ENCODE measurements at regions not wholly inside any gene's neighbourhood (a gene's known extent, or its start where the extent isn't known, plus 50 kb on each side); places are given as distances from the start of the nearest gene placed in this dataset.
"Not testable (repeated sequence)": the region's sequence is repeated elsewhere in the genome, so short reads cannot be mapped to it uniquely, and the experiment has no call there.

DNA sequence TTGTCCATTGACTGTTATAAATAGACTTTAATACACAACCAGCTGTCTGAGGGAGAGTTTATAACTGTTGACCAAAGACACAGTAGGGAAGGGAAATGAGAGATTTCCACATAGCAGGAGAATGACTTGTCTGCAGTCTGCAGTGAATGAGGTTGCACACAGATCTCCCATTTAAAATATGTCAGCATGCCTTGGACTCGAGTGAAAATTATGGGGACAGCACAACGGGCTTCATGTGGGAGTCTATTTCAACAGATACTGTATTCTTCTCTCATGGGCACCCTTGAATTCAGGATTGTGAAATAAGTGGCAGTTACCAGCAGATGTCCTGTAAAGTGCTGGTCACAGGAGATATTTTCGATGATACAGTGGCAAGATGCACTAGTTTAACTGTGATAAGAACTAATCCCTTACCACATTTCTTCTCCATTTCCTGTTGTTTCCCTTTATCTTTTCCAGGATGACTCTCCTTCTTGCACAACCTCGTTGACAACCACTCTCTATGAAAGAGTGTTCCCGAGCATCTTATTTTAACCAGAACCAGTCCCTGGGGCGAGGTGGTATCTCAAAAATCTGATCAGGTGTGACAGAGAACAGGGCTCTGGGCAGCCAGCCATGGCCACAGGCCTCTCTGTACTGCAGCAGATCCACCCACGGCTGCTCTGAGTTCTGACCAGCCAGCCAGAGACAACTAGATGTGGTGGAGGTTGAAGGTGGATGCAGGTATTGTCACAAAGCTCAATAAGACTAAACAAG lies 51.5 kb upstream of the MAP3K1 start:
- peak; percentile 48 for DNase-seq (ENCODE audit: low spot score)

DNA sequence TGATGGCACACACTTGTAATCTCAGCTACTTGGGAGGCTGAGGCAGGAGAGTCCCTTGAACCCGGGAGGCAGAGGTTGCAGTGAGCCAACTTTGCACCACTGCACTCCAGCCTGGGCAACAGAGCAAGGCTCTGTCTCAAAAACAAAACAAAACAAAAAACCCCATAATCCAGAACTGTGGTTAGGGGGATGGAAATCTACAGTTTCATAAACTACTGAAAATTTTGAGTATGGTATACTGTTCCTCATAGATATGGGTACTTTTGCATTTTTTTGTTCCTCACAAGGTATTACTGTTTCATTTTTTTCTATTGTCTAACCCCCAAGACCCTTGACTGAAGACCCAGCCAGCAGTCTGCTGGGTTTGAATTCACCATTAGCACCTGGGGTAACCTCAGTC lies 52.2 kb upstream of the MAP3K1 start:
- no peak for DNase-seq (ENCODE audit: low spot score)

DNA sequence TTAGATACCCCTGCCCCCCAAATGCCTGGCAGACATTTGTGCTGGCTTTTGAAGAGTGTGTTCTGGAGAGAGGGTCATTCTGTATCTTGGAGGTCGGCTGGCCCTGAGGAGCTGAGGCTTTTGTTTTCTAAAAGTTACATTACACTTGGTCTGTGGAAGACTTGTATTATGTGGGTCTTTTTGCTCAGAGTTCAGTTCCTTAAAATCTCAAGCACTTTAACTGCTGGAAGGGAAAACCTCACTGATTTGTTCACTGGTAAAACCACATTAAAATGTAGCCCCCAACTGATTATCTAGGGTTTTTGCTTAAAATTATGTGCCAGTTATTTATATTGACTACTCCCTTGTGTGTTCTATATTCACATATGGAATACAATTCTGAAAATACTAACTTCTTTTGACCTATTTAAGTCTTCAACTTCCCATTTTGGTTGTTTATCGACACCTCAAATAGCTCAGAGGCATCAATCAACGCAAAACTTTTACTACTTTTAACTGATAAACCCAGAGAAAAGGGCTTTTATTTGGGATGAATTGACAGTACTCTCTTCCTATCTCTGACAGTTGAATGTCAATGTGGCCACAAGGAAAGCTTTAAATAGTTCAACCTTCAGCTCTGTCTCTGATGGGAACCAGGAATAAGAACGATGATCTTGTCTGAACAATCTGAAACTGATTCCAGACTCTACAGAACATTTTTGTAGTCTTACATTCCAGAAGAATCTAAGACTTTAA lies 54.0 kb upstream of the MAP3K1 start:
- no peak for DNase-seq (ENCODE audit: low spot score)

DNA sequence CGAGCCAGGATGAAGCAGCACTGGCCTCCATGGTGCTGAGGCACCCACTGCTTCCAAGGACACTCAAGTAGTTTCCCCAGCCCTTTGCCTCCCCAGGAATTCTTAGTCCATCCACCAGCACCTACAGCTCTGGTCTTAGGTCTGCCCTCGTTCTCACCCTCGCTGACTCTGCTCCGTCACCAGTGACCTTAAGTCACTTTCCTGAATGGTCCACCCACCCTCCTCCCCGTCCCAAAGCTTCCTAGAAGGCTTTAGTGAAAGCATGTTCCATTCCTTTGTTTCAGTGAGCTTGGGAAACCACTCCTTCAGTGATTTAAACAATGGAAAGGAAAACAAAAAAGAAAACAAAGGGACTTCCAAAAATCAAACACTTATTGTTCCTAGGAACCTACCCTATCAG lies 54.6 kb upstream of the MAP3K1 start:
- DNase-seq (ENCODE audit: low spot score) = no peak

DNA sequence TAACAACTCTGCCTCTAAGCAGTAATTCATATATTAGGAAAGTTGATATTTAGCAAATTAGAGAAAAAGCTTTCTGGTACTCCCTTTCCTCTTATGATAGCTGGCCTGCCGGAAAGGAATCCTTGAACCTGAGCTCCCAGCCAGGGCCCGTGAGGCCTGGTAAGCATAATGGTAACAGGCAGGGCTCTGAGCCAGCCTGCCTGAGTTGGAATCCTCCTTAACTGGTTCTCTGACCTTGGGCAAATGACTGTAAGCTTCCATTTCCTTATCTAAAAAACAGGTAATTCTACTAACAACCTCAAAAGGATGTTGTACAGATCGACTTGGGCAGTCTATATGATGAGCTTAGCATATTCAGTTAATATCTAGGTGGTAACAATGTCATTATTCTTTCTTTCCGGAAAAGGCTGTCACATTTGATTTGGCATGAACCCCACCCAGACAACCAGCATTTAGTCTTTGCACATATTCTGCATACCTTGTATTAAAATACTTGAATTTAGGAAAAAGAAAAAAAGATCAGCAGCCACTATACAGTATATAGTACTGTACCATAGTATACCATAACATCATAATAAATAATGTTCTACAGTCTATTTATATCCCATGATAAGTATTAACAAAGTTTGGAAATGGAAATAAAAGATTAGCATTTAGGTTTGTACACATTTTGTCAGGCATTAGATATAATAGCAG lies 55.7 kb upstream of the MAP3K1 start:
- DNase-seq (ENCODE audit: low spot score) = no peak

DNA sequence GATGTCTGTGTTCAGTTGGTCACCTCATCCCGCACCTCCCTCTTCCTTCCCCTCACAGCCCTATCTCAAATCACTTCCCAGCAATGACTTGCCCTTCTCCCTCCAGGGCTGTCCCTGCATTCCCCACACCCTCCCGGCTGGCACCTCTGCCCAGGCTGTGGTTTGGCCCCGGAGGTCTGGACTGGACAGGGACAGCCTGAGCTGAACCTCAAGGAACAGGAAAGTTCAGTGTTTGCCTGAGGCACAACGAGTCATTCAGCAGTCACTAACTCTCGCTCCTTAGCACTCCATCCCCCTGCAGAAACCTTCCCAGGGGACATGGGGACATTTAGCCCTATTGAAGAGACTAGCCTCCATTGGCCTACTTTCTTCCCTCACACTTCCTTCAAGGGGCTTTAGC lies 58.3 kb upstream of the MAP3K1 start:
- peak; percentile 53 for DNase-seq (ENCODE audit: low spot score)

DNA sequence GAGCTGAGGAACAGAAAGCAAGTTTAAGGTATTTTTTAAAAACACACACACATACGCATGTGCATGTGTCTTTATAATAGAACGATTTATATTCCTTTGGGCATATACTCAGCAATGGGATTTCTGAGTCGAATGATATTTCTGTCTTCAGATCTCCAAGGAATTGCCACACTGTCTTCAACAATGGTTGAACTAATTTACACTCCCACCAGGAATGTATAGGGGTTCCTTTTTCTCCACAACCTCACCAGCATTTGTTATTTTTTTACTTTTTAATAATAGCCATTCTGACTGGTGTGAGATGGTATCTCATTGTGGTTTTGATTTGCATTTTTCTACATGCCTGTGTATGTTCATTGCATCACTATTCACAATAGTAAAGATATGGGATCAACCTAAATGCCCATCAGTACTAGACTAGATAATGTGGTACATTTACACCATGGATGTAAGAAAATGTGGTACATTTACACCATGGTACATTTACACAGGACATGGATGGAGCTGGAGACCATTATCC lies 60.3 kb upstream of the MAP3K1 start:
- DNase-seq (ENCODE audit: low spot score) = no peak

DNA sequence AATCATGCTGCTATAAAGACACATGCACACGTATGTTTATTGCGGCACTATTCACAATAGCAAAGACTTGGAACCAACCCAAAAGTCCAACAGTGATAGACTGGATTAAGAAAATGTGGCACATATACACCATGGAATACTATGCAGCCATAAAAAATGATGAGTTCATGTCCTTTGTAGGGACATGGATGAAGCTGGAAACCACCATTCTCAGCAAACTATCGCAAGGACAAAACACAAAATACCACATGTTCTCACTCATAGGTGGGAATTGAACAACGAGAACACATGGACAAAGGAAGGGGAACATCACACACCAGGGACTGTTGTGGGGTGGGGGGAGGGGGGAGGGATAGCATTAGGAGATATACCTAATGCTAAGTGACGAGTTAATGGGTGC lies 61.8 kb upstream of the MAP3K1 start:
- DNase-seq (ENCODE audit: low spot score) = not testable (repeated sequence)

DNA sequence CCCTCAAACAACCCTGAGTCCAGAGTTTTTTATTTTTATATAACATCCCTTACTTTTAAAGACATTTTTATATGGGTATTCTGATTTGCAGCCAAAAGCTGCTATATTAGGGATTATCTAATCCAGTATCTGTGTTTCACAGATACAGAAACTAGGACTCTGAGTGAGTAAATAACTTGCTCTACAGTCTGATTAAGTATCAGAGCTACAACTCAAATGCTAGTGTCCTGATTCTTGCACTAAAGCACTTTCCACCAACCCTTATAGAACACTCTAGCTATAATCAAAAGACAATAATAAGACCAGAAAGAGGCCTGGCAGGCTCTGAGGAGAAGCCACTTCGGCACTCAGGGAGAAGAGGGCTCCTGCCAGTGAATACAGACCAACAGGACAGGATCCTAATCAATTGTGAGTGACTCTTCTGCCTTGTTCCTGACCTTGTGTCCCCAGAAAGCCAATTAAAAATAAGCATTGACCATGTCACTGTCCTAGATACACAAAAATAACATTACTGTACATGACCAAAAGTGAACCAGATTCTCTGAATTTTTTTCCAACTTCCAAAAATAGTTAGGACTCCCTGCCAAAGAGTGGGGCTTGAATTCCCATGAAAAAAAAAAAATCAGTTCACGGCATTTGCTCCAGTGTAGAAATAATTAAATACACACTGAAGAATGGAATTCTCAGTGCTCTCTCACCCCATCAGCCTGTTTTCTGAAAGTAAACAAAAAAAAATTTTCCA lies 63.6 kb upstream of the MAP3K1 start:
- DNase-seq (ENCODE audit: low spot score) = peak; percentile 30

DNA sequence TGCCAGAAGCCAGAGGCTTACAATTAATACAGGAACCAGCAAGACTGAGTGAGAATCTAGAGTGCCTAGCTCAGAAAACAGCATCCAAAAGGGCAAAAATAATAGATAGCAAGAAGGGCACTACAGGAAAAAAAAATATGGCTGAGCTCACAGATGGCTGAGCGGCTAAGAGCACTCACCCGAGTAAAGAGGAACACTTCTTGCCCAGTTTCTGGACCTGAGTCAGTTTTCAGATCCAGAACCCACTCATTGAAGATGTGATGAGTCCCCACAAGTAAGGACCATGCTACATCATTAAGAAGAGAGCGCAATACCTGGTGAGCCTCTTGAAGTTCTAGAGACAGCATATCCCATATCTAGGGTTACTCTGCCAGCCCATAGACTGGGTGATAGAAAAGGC lies 65.5 kb upstream of the MAP3K1 start:
- no peak for DNase-seq (ENCODE audit: low spot score)

DNA sequence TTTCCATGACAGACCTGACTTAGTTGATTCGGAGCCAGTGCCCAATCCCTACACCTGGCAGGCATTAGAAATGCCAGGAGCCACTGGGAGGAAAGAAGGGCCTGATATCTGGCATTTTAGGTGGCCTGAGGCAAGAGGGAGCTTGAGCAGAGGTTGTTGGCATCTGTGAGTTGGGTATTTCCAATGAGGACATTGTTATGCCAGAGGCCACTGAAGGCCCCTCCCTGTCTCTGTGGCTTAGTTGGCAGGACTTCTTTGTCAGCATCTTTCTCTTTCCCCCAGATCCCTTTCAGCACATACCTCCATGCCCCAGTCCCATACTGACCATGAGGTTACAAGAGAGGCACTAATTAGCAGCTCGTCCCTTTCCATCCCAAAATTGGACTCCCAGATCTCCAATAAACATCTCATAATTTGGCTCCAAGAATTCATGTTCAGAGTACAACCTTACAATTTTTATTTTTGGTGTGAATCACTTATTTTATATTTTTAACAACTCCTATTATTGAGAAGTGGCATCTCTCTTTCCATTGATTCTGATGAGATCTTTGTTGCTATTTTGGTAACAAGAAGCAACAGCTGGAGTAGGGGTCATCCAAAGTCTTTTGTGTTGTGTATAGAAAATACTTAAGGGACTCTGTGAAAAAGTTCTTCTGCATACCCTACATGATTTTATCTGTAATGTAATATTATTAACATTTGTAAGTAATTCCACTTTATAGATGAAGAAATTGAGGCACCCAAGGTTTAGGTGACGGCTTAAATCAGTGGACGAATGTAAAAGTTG lies 68.6 kb upstream of the MAP3K1 start:
- DNase-seq (ENCODE audit: low spot score) = no peak

DNA sequence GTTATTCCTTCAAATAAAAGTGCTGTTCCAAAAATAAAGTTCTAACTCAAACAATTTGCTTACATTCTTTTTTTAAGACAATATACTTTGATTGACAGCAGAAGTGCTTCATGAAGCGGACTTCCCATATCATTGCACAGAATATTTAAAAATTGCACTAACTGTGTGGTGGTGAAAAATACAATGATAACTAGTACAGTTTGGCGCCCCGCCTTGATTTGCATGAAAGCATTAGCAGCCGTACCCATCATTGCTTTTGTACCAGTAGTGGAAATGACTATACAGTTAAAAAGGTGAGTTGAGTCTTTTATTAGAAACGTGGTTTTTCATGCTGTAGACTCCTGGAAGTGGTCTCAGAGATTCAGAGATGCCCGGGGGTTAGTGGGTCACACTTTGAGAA lies 69.5 kb upstream of the MAP3K1 start:
- no peak for DNase-seq (ENCODE audit: low spot score)

DNA sequence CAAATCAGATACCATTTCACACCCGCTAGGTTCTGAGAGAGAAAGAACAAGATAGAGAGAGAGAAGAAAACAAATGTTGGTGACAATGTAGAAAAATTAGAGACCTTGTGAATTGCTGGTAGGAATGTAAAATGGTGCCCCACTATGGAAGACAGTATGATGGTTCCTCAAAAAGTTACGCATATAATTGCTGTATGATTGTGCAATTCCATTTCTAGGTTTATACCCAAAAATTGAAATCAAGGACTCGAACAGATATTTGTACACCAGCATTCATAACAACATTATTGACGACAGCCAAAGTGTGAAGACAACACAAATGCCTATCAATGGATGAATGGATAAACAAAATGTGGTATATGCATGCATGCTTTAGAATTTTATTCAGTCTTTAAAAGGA lies 74.5 kb upstream of the MAP3K1 start:
- DNase-seq (ENCODE audit: low spot score) = no peak

DNA sequence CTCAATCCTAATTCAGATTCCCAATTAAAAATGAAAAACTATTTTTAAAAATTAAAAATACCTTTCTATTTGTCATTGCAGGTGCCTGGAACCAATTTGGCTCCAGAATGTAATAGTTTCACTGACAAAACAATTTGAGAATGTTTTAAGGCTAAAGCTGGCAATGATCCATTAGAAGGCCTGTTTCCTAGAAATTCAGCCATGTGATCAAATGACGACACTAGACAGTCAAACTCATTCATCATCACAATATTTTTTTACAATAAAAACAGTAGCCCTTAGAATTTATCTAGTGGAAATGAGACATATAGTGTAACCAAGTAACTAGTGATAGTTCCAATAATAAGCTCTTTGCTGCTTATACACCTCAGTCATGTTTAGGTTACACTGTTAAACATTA lies 75.4 kb upstream of the MAP3K1 start:
- no peak for DNase-seq (ENCODE audit: low spot score)

DNA sequence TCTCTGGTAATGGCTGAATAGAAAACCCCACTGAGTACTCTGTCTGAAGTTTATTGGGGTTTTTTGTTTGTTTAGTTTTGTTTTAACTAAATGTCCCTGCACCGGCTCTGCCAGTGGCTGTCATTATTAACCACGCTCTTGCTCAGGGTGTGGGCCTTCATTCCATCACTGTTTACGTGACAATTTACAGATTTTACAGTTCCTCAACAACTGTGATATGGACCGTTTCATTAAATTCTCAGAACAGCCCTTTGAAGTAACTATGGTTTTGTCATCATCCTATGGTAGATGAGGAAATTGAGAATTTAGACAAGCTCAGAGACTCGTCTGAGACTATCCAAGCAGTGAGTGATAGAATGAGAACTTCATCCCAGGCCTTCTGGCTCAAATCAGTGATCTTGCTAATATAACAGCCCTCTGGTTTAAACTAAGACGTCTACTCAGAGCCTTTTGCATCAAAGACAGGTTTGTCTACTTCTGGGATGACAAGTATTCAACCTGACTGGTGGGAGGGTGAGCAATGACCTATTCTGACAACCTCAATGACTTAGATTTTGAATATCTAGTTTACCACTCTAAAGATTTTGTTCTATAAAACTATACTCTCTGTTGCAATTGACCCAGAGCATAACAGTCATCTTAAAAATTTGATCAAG lies 77.3 kb upstream of the MAP3K1 start:
- no peak for DNase-seq (ENCODE audit: low spot score)

DNA sequence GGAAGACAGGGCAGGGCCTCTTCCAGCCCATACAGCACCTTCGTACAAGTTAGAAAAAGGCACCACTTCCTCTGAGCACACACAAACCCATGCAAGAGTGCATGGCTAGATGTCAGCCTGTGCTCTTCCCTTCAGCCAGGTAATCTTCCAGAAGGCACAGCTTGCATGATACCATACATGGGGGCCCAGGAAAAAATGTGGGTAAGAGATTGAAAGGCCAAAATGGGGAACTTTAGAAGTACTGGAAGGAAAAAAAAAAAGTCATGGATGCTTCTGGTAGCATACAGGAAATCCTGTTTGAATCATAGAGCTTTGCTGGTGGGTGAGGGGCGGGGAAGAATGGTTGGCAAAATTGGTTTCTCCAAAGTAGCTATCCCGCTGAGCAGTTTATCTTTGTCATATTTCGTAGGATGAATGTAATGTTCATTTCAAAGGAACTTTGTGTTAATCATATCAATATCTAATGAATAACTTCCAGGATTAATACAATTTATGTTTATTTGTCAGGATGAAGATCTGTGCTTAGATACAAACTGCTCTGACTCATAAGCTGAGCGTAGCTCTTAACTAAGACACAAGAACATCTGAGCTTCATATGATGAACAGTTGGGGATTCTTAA lies 78.2 kb upstream of the MAP3K1 start:
- no peak for DNase-seq (ENCODE audit: low spot score)

DNA sequence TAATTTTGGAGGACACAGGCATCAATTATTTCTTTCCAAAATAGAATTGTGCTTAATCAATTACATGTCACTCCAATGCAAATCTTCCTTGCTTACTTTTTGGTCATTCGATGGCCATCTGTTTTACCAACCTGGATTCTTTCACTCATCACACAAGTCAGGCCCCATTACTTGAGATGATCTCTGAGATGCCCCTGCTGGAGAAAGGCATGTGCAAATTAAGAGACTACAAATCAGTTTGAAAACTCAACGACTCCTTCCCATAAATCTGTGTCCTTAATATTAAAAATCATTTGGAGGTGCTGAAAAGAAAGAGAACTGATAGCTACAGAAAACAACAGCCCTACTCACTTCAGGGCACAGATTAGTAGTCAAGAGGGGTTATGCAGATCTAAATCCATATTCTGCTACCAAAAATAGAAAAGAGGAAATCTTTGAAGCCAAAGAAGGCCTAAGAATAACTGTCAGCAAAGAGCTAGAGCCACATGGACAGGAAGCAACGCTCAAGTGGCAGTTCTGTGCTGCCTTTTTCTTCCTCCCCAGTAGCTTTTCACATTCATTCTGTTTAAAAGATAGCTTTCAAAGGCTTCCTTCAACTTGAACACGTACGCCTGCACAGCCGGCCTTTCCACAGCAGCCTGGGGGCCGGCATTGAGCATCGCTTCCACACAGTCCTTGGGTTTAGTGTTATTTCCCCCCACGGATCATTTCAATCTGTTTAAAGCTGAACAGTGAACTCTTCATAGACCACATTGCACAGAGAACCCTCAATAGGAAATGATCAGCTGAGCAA lies 79.3 kb upstream of the MAP3K1 start:
- no peak for DNase-seq (ENCODE audit: low spot score)

DNA sequence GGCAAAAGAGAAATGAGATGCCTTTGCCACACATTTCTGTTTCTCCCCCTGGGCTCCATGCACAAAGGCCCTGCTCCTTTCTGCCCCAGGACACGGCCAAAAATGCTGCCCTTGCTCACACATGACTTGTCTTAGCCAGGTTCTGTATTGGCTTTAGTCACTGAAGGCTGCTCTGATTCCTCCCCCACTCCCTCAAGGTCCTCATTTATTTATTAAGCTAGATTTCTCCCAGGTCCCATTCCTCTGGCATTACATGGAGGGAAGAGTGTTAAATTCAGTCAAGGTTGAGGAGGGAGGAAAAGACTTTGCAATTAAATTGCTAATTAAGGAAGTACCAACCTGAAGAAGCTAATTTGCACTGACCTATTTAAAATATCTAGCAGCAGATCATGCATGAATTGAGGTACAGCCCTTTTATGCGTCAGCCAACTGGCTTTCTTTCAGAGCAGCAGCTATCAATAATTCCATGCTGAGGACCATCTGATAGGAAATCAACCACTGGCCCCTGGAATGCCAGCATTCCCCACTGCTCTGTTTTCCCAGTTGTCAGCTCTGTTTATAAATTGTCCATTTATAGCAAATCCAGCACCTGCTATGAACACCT lies 81.2 kb upstream of the MAP3K1 start:
- DNase-seq (ENCODE audit: low spot score) = no peak

DNA sequence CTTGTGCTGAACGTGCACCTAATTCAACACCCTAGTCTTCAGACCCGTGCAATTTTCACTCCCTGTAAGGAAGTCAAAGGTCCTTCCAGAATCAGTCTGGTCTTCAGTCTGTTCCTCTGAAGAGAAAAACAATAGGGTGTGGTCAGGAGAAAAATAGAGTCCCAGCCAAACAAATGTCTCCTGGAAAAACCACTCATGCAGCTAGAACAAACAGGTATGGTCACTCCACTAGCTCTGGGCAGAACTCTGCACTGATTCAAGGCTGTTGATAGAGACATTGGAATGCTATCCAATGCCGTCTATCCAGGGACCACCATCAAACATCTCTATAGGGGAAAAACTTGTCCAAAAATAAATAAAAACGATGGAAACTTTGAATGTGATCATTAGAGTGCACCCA lies 81.8 kb upstream of the MAP3K1 start:
- no peak for DNase-seq (ENCODE audit: low spot score)

All from AG20443 (cell line).